ENCODE measurements at regions not wholly inside any gene's neighbourhood (a gene's known extent, or its start where the extent isn't known, plus 50 kb on each side); places are given as distances from the start of the nearest gene placed in this dataset.

- TF ChIP-seq POLR2A (IDR thresholded peaks at IDR 0.05; ENCODE audit: control extremely low read depth in 1 of 2, low read depth in 2 of 2, low read length in 2 of 2), result no peak
- TF ChIP-seq EP300 (IDR thresholded peaks at IDR 0.05; ENCODE audit: borderline replicate concordance in 1 of 2, low read depth in 2 of 2, low read length in 2 of 2), result no peak
- no peak for TF ChIP-seq GTF2F1 (IDR thresholded peaks at IDR 0.05; ENCODE audit: borderline replicate concordance, low read depth, low read length)
- no peak for TF ChIP-seq RXRA (IDR thresholded peaks at IDR 0.05; ENCODE audit: insufficient read depth, low read depth, low read length)
- TF ChIP-seq RFX5 (IDR thresholded peaks at IDR 0.05; ENCODE audit: borderline replicate concordance, low read depth, low read length), result no peak
- no peak for TF ChIP-seq ATF3 (IDR thresholded peaks at IDR 0.05; ENCODE audit: insufficient read depth, low read depth, low read length)
These were observed 85.5 kb downstream of the TRIM43 start for GRCh38 chr2:95677346-95677745.

Measured in H1 (cell line).